ENCODE measurements at regions not wholly inside any gene's neighbourhood (a gene's known extent, or its start where the extent isn't known, plus 50 kb on each side); places are given as distances from the start of the nearest gene placed in this dataset.
"Not testable (repeated sequence)": the region's sequence is repeated elsewhere in the genome, so short reads cannot be mapped to it uniquely, and the experiment has no call there.

GRCh38 chr17:73900516-73900915 lies 256.3 kb upstream of the SDK2 start:
- DNase-seq: no peak

GRCh38 chr17:73901249-73901648 lies 257.0 kb upstream of the SDK2 start:
- DNase-seq: no peak

- no peak for DNase-seq
Measured at GRCh38 chr17:73901661-73902415, 257.6 kb upstream of the SDK2 start.

GRCh38 chr17:73902416-73903181 lies 258.4 kb upstream of the SDK2 start:
- DNase-seq: no peak

GRCh38 chr17:73906896-73907870 lies 262.9 kb upstream of the SDK2 start:
- no peak for DNase-seq

- DNase-seq: no peak
Measured at GRCh38 chr17:73909186-73909585, 264.9 kb upstream of the SDK2 start.

- no peak for DNase-seq
Measured at GRCh38 chr17:73910206-73910605, 266.0 kb upstream of the SDK2 start.

GRCh38 chr17:73910821-73911515 lies 266.7 kb upstream of the SDK2 start:
- no peak for DNase-seq

GRCh38 chr17:73911726-73912372 lies 267.6 kb upstream of the SDK2 start:
- no peak for DNase-seq

- no peak for DNase-seq
Measured at GRCh38 chr17:73912373-73912746, 268.1 kb upstream of the SDK2 start.

- DNase-seq: no peak
Measured at GRCh38 chr17:73914536-73915274, 270.5 kb upstream of the SDK2 start.

- not testable (repeated sequence) for DNase-seq
Measured at GRCh38 chr17:73919033-73919432, 274.8 kb upstream of the SDK2 start.

- DNase-seq: no peak
Measured at GRCh38 chr17:73921306-73921705, 277.1 kb upstream of the SDK2 start.

GRCh38 chr17:73924114-73924908 lies 279.2 kb upstream of the RPL38 start:
- DNase-seq: no peak

- no peak for DNase-seq
Measured at GRCh38 chr17:73924909-73925186, 278.6 kb upstream of the RPL38 start.

GRCh38 chr17:73929860-73930430 lies 273.5 kb upstream of the RPL38 start:
- DNase-seq: no peak

GRCh38 chr17:73932216-73932749 lies 271.2 kb upstream of the RPL38 start:
- no peak for DNase-seq

- no peak for DNase-seq
Measured at GRCh38 chr17:73933164-73933766, 270.2 kb upstream of the RPL38 start.

- no peak for DNase-seq
Measured at GRCh38 chr17:73933871-73934270, 269.6 kb upstream of the RPL38 start.

GRCh38 chr17:73934696-73935095 lies 268.8 kb upstream of the RPL38 start:
- DNase-seq: no peak

Measured in NCI-H446 (cell line).